SK-N-SH (cell line): ENCODE measurements at regions not wholly inside any gene's neighbourhood (a gene's known extent, or its start where the extent isn't known, plus 50 kb on each side); places are given as distances from the start of the nearest gene placed in this dataset.

Experiments
- CTCF ChIA-PET: fragments of 300-600, 350-600 bp; formaldehyde crosslinking; extraction: SDS; loops from one replicate; lab custom pipeline; 2021; lab: Yijun Ruan, JAX
- POLR2A ChIA-PET: fragments of 350-600 bp; sonication (Branson Sonifier 250); formaldehyde crosslinking; extraction: SDS; loops from one replicate; lab custom pipeline; 2020; ENCODE audit warnings: antibody characterized with exemption, inconsistent platforms; lab: Yijun Ruan, JAX
- DNase-seq: peaks from one replicate; pipeline ENCODE4 v3.0.0; 2012
- H2AFZ ChIP-seq: fragments of 200-600 bp; sonication (generic); 2 replicates; pipeline ENCODE4 v1.8.1; 2016; ENCODE audit warnings: antibody characterized with exemption, mild to moderate bottlenecking, low read depth
- H3F3A ChIP-seq: fragments of 200-600 bp; sonication (generic); replicated peaks from 2 replicates; pipeline ENCODE3; 2016; ENCODE audit warnings: antibody characterized with exemption, mild to moderate bottlenecking; ENCODE audit not compliant: insufficient read depth
- H3K27ac ChIP-seq, 2 experiments: fragments of 200-500 bp in 1 of 2; fragments of 200-600 bp in 1 of 2; sonication (Bioruptor generic) in 1 of 2; sonication (generic), shearing (Covaris generic) in 1 of 2; 2 replicates each; pipeline versions ENCODE4 v1.5.1 to v1.6.1; 2014 to 2016; ENCODE audit warnings: low read depth in 2 of 2, inconsistent platforms in 1 of 2, low read length in 1 of 2, mild to moderate bottlenecking in 1 of 2, mixed read lengths in 1 of 2
- H3K27me3 ChIP-seq: fragments of 200-600 bp; sonication (generic), shearing (Covaris generic); 2 replicates; pipeline ENCODE4 v1.6.1; 2016; ENCODE audit warnings: mixed run types; ENCODE audit not compliant: insufficient read depth
- H3K36me3 ChIP-seq, 2 experiments: fragments of 200-500 bp in 1 of 2; fragments of 200-600 bp in 1 of 2; sonication (Bioruptor generic) in 1 of 2; sonication (generic) in 1 of 2; replicated peaks in 1 of 2; 2 replicates each; pipeline versions ENCODE3 to v1.5.1; 2014 to 2016; ENCODE audit warnings: low read length in 1 of 2, mild to moderate bottlenecking in 1 of 2; ENCODE audit not compliant: insufficient read depth in 2 of 2, control insufficient read depth in 1 of 2
- H3K4me1 ChIP-seq, 2 experiments: fragments of 200-500 bp in 1 of 2; fragments of 200-600 bp in 1 of 2; sonication (Bioruptor generic) in 1 of 2; sonication (generic), shearing (Covaris generic) in 1 of 2; 2 replicates each; pipeline versions ENCODE4 v1.5.1 to v1.6.1; 2014 to 2016; ENCODE audit warnings: low read depth in 1 of 2, low read length in 1 of 2, mixed run types in 1 of 2; ENCODE audit not compliant: insufficient read depth in 2 of 2, control insufficient read depth in 1 of 2
- H3K4me2 ChIP-seq: fragments of 200-600 bp; sonication (generic), shearing (Covaris generic); 2 replicates; pipeline ENCODE4 v1.6.1; 2017; ENCODE audit warnings: mixed run types
- H3K4me3 ChIP-seq, 2 experiments: fragments of 200-500 bp in 1 of 2; fragments of 200-600 bp in 1 of 2; sonication (Bioruptor generic) in 1 of 2; sonication (generic), shearing (Covaris generic) in 1 of 2; 2 replicates each; pipeline versions ENCODE4 v1.5.1 to v1.8.1; 2014 to 2016; ENCODE audit warnings: low read depth in 2 of 2, inconsistent platforms in 1 of 2, low read length in 1 of 2, mild to moderate bottlenecking in 1 of 2, mixed read lengths in 1 of 2, moderate library complexity in 1 of 2
- H3K79me2 ChIP-seq: fragments of 200-600 bp; sonication (generic); 2 replicates; pipeline ENCODE4 v1.8.1; 2017; ENCODE audit warnings: mild to moderate bottlenecking; ENCODE audit not compliant: insufficient read depth
- H3K9ac ChIP-seq: fragments of 200-600 bp; sonication (generic); 2 replicates; pipeline ENCODE4 v1.6.1; 2017; ENCODE audit warnings: mixed run types
- H3K9me2 ChIP-seq: fragments of 200-600 bp; sonication (generic); 2 replicates; pipeline ENCODE4 v1.6.1; 2017; ENCODE audit warnings: mixed run types
- H3K9me3 ChIP-seq: fragments of 200-600 bp; sonication (generic); 2 replicates; pipeline ENCODE4 v1.6.1; 2017; ENCODE audit warnings: mixed run types, mild to moderate bottlenecking, moderate library complexity
- H4K20me1 ChIP-seq: fragments of 200-600 bp; sonication (generic); 2 replicates; pipeline ENCODE4 v1.6.1; 2017; ENCODE audit warnings: mild to moderate bottlenecking, mixed run types; ENCODE audit not compliant: insufficient read depth
- ELF1 ChIP-seq: IDR thresholded peaks from 2 replicates; pipeline ENCODE4 v1.4.0; 2012
- EP300 ChIP-seq, 2 experiments: IDR thresholded peaks; 2 replicates each; pipeline versions ENCODE4 v1.4.0 to v1.6.1; 2012; ENCODE audit warnings: borderline replicate concordance in 1 of 2, low read depth in 1 of 2, low read length in 1 of 2
- FOSL2 ChIP-seq: IDR thresholded peaks from 2 replicates; pipeline ENCODE4 v1.4.0; 2012; ENCODE audit warnings: low read depth, mild to moderate bottlenecking, moderate library complexity, borderline replicate concordance
- FOXJ3 ChIP-seq: sonication (generic); formaldehyde crosslinking; IDR thresholded peaks from 2 replicates; pipeline ENCODE4 v1.5.1; 2020; ENCODE audit warnings: mild to moderate bottlenecking, missing genetic modification reagents
- FOXM1 ChIP-seq: IDR thresholded peaks from 2 replicates; pipeline ENCODE4 v1.4.0; 2012; ENCODE audit warnings: low read depth, mild to moderate bottlenecking
- GATA2 ChIP-seq: sonication (generic); formaldehyde crosslinking; IDR thresholded peaks from 2 replicates; pipeline ENCODE4 v1.5.0; 2020; ENCODE audit warnings: mild to moderate bottlenecking, missing genetic modification reagents
- JUND ChIP-seq: IDR thresholded peaks from 2 replicates; pipeline ENCODE4 v1.4.0; 2012
- MEF2A ChIP-seq: IDR thresholded peaks from 2 replicates; pipeline ENCODE4 v1.4.0; 2012; ENCODE audit warnings: low read depth, borderline replicate concordance
- MXI1 ChIP-seq: IDR thresholded peaks from 2 replicates; pipeline ENCODE4 v1.6.1; 2012; ENCODE audit warnings: mild to moderate bottlenecking, low read depth, low read length, improper control_type of control experiment
- NFIC ChIP-seq: IDR thresholded peaks from 2 replicates; pipeline ENCODE4 v1.4.0; 2012; ENCODE audit warnings: borderline replicate concordance
- RAD21 ChIP-seq: IDR thresholded peaks from 2 replicates; pipeline ENCODE4 v1.6.1; 2012; ENCODE audit warnings: mild to moderate bottlenecking, low read length
- RCOR1 ChIP-seq: fragments of 150-350 bp; IDR thresholded peaks from 2 replicates; pipeline ENCODE4 v1.6.1; 2017; ENCODE audit warnings: antibody characterized with exemption, low read length
- RXRA ChIP-seq: IDR thresholded peaks from 2 replicates; pipeline ENCODE4 v1.4.0; 2012; ENCODE audit warnings: low read depth, mild to moderate bottlenecking, borderline replicate concordance
- SIN3A ChIP-seq: IDR thresholded peaks from 2 replicates; pipeline ENCODE4 v1.6.1; 2012; ENCODE audit warnings: low read depth, mild to moderate bottlenecking, low read length, moderate library complexity, borderline replicate concordance
- TAF1 ChIP-seq: IDR thresholded peaks from 2 replicates; pipeline ENCODE4 v1.6.1; 2012; ENCODE audit warnings: low read depth, mild to moderate bottlenecking, low read length, moderate library complexity, borderline replicate concordance
- TCF12 ChIP-seq: IDR thresholded peaks from 2 replicates; pipeline ENCODE4 v1.4.0; 2012
- YY1 ChIP-seq: IDR thresholded peaks from 2 replicates; pipeline ENCODE4 v1.4.0; 2012; ENCODE audit warnings: low read depth, mild to moderate bottlenecking
- WGBS: methylation state at CpG from one replicate; pipeline ENCODE4 v1.1.6; 2017; ENCODE audit warnings: low lambda C conversion rate; 5-methylcytosine and 5-hydroxymethylcytosine counted together
- TF ChIP-seq, protein P1 (sequence below): IDR thresholded peaks from 2 replicates; pipeline ENCODE4 v1.4.0; 2012; ENCODE audit warnings: low read depth, borderline replicate concordance
- TF ChIP-seq, protein P2 (sequence below): IDR thresholded peaks from 2 replicates; pipeline ENCODE4; 2012
- TF ChIP-seq, protein P3 (sequence below): fragments of 150-350 bp; IDR thresholded peaks from 2 replicates; pipeline ENCODE4 v1.6.1; 2016; ENCODE audit warnings: mild to moderate bottlenecking, low read depth, low read length
- TF ChIP-seq, protein P4 (sequence below): fragments of 200-600 bp; sonication (generic); IDR thresholded peaks from 2 replicates; pipeline ENCODE4 v1.6.1; 2017; ENCODE audit warnings: antibody characterized with exemption, mild to moderate bottlenecking, moderate library complexity

DNA sequence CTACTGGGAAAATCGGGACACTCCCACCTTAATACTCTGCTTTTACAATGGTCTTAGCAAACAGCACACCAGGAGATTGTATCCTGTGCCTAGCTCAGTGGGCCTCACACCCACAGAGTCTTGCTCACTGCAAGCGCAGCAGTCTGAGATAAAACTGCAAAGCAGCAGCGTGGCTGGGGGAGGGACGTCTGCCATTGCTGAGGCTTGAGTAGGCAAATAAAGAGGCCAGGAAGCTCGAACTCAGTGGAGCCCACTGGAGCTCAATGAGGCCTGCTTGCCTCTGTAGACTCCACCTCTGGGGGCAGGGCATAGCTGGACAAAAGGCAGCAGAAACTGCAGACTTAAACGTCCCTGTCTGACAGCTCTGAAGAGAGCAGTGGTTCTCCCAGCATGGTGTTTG lies 1169.1 kb upstream of the EPHA6 start:
- no peak overlapping the region for H3K4me3 ChIP-seq
- no peaks in the 10 kb centered on the region for H3K27me3 ChIP-seq
- H3K79me2 ChIP-seq: no peaks in the 10 kb centered on the region
- no peaks in the 10 kb centered on the region for H4K20me1 ChIP-seq
- no peaks in the 10 kb centered on the region for H3K9me2 ChIP-seq
- no peaks in the 10 kb centered on the region for H3K9me3 ChIP-seq
- TF ChIP-seq JUND: no peak
- TF ChIP-seq, protein P1, sequence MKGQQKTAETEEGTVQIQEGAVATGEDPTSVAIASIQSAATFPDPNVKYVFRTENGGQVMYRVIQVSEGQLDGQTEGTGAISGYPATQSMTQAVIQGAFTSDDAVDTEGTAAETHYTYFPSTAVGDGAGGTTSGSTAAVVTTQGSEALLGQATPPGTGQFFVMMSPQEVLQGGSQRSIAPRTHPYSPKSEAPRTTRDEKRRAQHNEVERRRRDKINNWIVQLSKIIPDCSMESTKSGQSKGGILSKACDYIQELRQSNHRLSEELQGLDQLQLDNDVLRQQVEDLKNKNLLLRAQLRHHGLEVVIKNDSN: no peak
- TF ChIP-seq NFIC: no peak
- TF ChIP-seq, protein P2, sequence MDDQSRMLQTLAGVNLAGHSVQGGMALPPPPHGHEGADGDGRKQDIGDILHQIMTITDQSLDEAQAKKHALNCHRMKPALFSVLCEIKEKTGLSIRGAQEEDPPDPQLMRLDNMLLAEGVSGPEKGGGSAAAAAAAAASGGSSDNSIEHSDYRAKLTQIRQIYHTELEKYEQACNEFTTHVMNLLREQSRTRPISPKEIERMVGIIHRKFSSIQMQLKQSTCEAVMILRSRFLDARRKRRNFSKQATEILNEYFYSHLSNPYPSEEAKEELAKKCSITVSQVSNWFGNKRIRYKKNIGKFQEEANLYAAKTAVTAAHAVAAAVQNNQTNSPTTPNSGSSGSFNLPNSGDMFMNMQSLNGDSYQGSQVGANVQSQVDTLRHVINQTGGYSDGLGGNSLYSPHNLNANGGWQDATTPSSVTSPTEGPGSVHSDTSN: no peak
- no peak for TF ChIP-seq FOXJ3 (CRISPR knock-in tag)
- TF ChIP-seq, protein P3, sequence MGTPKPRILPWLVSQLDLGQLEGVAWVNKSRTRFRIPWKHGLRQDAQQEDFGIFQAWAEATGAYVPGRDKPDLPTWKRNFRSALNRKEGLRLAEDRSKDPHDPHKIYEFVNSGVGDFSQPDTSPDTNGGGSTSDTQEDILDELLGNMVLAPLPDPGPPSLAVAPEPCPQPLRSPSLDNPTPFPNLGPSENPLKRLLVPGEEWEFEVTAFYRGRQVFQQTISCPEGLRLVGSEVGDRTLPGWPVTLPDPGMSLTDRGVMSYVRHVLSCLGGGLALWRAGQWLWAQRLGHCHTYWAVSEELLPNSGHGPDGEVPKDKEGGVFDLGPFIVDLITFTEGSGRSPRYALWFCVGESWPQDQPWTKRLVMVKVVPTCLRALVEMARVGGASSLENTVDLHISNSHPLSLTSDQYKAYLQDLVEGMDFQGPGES: no peak
- TF ChIP-seq MEF2A: no peak
- no peak for TF ChIP-seq TCF12
- TF ChIP-seq SIN3A: no peak
- TF ChIP-seq RCOR1: no peak
- no peak for TF ChIP-seq ELF1
- TF ChIP-seq FOXM1: no peak
- no peak for TF ChIP-seq MXI1
- no peak for TF ChIP-seq GATA2 (CRISPR knock-in tag)
- TF ChIP-seq TAF1: no peak
- no peak overlapping the region for H3K4me2 ChIP-seq
- no peaks in the 10 kb centered on the region for H3F3A ChIP-seq
- no peak overlapping the region for H3K9ac ChIP-seq
- DNase-seq: no peak
- ChIA-PET CTCF (no interaction called here), POLR2A (no interaction called here)
- no peak overlapping the region for H3K27ac ChIP-seq
- WGBS: 21% methylated on average over 4 of the region's 6 CpGs
- H3K4me1 ChIP-seq: no peaks in the 10 kb centered on the region
- no peaks in the 10 kb centered on the region for H3K36me3 ChIP-seq
- no peak overlapping the region for H2AFZ ChIP-seq

DNA sequence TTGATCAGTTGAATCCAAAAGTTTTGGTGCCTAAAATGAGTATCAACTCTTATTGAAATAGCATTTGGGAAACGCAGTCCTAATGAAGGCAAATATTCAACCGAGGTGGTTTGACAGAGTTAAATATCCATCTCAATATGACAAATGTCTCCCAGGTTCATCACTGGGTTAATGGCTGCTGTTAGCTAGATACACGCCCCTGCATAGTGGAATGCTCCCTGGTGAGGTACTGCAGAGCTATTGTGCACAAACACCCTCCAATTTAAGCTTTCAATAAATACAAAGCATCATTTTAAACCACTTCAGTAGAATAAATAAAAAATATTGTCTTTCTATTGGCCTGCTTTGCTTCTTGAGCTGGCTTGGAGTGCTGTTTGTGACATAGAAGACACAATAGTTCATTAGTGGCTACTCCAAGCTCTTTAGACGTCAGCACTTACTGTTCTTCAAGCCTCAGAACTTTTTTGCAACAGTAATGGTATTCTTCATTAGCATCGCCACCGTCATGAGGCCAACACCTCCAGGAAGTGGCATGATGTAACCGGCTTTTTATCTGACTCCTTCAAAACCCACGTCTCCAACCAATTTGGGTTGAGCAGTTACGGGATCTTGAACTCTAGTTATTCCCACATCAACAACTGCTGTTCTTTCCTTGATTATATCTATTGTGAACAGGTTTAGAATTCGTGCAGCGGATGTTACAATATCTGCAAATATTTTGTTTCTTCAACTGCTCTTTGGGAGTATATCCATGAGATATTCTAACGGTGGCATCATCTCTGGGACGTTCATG lies 1159.6 kb upstream of the EPHA6 start:
- Histone ChIP-seq H4K20me1 (no peaks in the 10 kb centered on the region), H3K4me3 (no peak overlapping the region), H3F3A (no peaks in the 10 kb centered on the region), H2AFZ (no peak overlapping the region), H3K4me2 (no peak overlapping the region), H3K4me1 (no peaks in the 10 kb centered on the region), H3K79me2 (no peaks in the 10 kb centered on the region), H3K9me3 (no peaks in the 10 kb centered on the region), H3K36me3 (no peaks in the 10 kb centered on the region), H3K27ac (no peak overlapping the region), H3K9ac (no peak overlapping the region), H3K9me2 (no peaks in the 10 kb centered on the region), H3K27me3 (no peaks in the 10 kb centered on the region)
- DNase-seq: no peak
- POLR2A ChIA-PET: no interaction called here
- CTCF ChIA-PET: interaction anchor here (0.8 kb wide), 1 partner anchor 63 kb away, joined by 3 read pairs; no protein-coding TSS in a partner anchor
- 6% methylated on average over 13 of the region's 13 CpGs for WGBS
- TF ChIP-seq YY1: no peak
- TF ChIP-seq FOSL2: no peak
- no peak for TF ChIP-seq TAF1
- no peak for TF ChIP-seq EP300 (IDR thresholded peaks at IDR 0.05; ENCODE audit: borderline replicate concordance in 1 of 2, low read depth in 1 of 2, low read length in 1 of 2)
- no peak for TF ChIP-seq ELF1
- TF ChIP-seq RXRA: no peak
- no peak for TF ChIP-seq RAD21
- no peak for TF ChIP-seq MXI1
- TF ChIP-seq, protein P4, sequence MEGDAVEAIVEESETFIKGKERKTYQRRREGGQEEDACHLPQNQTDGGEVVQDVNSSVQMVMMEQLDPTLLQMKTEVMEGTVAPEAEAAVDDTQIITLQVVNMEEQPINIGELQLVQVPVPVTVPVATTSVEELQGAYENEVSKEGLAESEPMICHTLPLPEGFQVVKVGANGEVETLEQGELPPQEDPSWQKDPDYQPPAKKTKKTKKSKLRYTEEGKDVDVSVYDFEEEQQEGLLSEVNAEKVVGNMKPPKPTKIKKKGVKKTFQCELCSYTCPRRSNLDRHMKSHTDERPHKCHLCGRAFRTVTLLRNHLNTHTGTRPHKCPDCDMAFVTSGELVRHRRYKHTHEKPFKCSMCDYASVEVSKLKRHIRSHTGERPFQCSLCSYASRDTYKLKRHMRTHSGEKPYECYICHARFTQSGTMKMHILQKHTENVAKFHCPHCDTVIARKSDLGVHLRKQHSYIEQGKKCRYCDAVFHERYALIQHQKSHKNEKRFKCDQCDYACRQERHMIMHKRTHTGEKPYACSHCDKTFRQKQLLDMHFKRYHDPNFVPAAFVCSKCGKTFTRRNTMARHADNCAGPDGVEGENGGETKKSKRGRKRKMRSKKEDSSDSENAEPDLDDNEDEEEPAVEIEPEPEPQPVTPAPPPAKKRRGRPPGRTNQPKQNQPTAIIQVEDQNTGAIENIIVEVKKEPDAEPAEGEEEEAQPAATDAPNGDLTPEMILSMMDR: no peak
